ENCODE measurements at regions not wholly inside any gene's neighbourhood (a gene's known extent, or its start where the extent isn't known, plus 50 kb on each side); places are given as distances from the start of the nearest gene placed in this dataset.

- H3K4me1 ChIP-seq (ENCODE audit: control insufficient read depth in 2 of 3, insufficient read depth in 2 of 3, low read depth in 1 of 3, low read length in 3 of 3) = peaks cover 0 to 3% (median 0%) of the 10 kb centered on the region in 3 donors
- FAIRE-seq = no peak
- no peaks in the 10 kb centered on the region for H3K9me3 ChIP-seq (ENCODE audit: control insufficient read depth in 2 of 3, insufficient read depth in 1 of 3, low read length in 3 of 3)
- no peak overlapping the region for H3K27ac ChIP-seq (ENCODE audit: low read depth in 2 of 2, low read length in 2 of 2)
- TF ChIP-seq, protein P1, sequence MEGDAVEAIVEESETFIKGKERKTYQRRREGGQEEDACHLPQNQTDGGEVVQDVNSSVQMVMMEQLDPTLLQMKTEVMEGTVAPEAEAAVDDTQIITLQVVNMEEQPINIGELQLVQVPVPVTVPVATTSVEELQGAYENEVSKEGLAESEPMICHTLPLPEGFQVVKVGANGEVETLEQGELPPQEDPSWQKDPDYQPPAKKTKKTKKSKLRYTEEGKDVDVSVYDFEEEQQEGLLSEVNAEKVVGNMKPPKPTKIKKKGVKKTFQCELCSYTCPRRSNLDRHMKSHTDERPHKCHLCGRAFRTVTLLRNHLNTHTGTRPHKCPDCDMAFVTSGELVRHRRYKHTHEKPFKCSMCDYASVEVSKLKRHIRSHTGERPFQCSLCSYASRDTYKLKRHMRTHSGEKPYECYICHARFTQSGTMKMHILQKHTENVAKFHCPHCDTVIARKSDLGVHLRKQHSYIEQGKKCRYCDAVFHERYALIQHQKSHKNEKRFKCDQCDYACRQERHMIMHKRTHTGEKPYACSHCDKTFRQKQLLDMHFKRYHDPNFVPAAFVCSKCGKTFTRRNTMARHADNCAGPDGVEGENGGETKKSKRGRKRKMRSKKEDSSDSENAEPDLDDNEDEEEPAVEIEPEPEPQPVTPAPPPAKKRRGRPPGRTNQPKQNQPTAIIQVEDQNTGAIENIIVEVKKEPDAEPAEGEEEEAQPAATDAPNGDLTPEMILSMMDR (IDR thresholded peaks at IDR 0.05; ENCODE audit: borderline replicate concordance, extremely low read depth, insufficient read depth) = no peak
- H3K36me3 ChIP-seq (ENCODE audit: control insufficient read depth in 2 of 3, insufficient read depth in 3 of 3, low read length in 3 of 3) = no peaks in the 10 kb centered on the region
- DNase-seq = no peak
- intact Hi-C loops (cut with DNase I) = no loop called here
- no peak overlapping the region for H3K9ac ChIP-seq (ENCODE audit: low read length in 3 of 3)
- H3K27me3 ChIP-seq (ENCODE audit: control insufficient read depth, insufficient read depth, low read length) = no peaks in the 10 kb centered on the region
- H3K4me3 ChIP-seq (ENCODE audit: low read length in 3 of 3) = no peak overlapping the region
Observed at GRCh38 chr20:53768329-53768728, 174.7 kb upstream of the ZNF217 start.

DNA sequence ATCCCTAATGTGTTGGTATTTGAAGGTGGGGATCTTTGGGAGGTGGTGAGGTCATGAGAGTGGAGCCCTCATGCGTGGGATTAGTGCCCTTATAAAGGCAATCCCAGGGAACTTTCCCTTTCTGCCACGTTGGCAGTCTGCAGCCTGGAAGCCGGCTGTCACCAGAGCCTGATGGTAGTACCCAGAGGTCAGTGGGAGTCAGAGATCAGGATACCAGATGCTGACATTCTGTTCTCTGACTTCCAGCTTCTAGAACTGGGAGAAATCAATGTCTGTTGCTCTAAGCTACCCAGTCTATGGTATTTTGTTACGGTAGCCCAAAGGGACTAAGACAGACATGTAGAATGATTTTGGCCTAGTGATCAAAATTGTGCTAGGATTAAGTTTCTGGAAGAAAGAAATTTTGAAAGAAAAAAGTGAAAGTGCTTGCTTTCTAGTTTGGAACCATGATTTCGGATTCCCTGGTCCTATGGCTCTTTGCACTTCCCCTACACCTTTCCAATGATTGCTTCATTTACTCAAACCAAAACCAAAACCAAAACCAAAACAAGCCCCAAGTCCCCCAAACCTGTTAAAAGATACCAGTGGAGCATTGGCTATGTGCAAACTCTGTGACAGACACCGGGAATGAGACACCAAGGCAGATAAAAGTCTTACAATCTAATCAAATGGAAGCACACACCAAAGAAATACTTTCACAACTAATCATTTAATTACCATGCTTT, 173.7 kb upstream of the ZNF217 start:
- H3K9ac ChIP-seq (ENCODE audit: low read length in 3 of 3) = no peak overlapping the region
- TF ChIP-seq, protein P1 (IDR thresholded peaks at IDR 0.05; ENCODE audit: borderline replicate concordance, extremely low read depth, insufficient read depth) = no peak
- no peak overlapping the region for H3K4me3 ChIP-seq (ENCODE audit: low read length in 3 of 3)
- H3K9me3 ChIP-seq (ENCODE audit: control insufficient read depth in 2 of 3, insufficient read depth in 1 of 3, low read length in 3 of 3) = no peaks in the 10 kb centered on the region
- FAIRE-seq (no peak), DNase-seq (no peak)
- H3K4me1 ChIP-seq (ENCODE audit: control insufficient read depth in 2 of 3, insufficient read depth in 2 of 3, low read depth in 1 of 3, low read length in 3 of 3) = peaks cover 0 to 3% (median 0%) of the 10 kb centered on the region in 3 donors
- H3K27me3 ChIP-seq (ENCODE audit: control insufficient read depth, insufficient read depth, low read length) = no peaks in the 10 kb centered on the region
- H3K36me3 ChIP-seq (ENCODE audit: control insufficient read depth in 2 of 3, insufficient read depth in 3 of 3, low read length in 3 of 3) = no peaks in the 10 kb centered on the region
- H3K27ac ChIP-seq (ENCODE audit: low read depth in 2 of 2, low read length in 2 of 2) = no peak overlapping the region
- intact Hi-C loops (cut with DNase I) = no loop called here

DNA sequence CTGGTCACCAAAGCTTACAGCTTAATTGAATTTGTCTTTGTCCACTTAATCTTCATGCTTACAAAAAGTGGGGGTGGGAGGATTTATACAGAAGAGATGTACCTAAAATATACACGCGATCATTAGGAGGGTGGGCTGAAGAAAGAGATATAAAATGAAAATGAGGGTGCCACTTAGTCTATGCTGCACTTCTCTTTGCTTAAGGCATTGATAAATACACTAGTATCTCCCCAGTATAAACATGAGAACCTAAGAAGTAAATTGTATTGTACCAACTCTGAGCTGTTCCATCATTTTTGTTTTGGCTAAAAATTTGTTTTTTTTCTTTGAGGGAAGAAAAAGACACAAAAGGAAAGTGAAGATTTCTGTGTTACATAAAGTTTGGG, 170.8 kb upstream of the ZNF217 start:
- DNase-seq = no peak
- TF ChIP-seq, protein P1 (IDR thresholded peaks at IDR 0.05; ENCODE audit: borderline replicate concordance, extremely low read depth, insufficient read depth) = no peak
- H3K4me1 ChIP-seq (ENCODE audit: control insufficient read depth in 2 of 3, insufficient read depth in 2 of 3, low read depth in 1 of 3, low read length in 3 of 3) = peaks cover 0 to 6% (median 0%) of the 10 kb centered on the region in 3 donors
- H3K4me3 ChIP-seq (ENCODE audit: low read length in 3 of 3) = peak overlapping the region; percentile 0 to 50 (median 43)
- peak overlapping the region in 1 of 3 donors; percentile 13 for H3K9ac ChIP-seq (ENCODE audit: low read length in 3 of 3)
- no peak overlapping the region for H3K27ac ChIP-seq (ENCODE audit: low read depth in 2 of 2, low read length in 2 of 2)
- no peaks in the 10 kb centered on the region for H3K27me3 ChIP-seq (ENCODE audit: control insufficient read depth, insufficient read depth, low read length)
- FAIRE-seq = no peak
- no peaks in the 10 kb centered on the region for H3K36me3 ChIP-seq (ENCODE audit: control insufficient read depth in 2 of 3, insufficient read depth in 3 of 3, low read length in 3 of 3)
- intact Hi-C loops (cut with DNase I) = no loop called here
- H3K9me3 ChIP-seq (ENCODE audit: control insufficient read depth in 2 of 3, insufficient read depth in 1 of 3, low read length in 3 of 3) = no peaks in the 10 kb centered on the region

Data from kidney (tissue), 13 donors.